ENCODE measurements at regions not wholly inside any gene's neighbourhood (a gene's known extent, or its start where the extent isn't known, plus 50 kb on each side); places are given as distances from the start of the nearest gene placed in this dataset.

DNA sequence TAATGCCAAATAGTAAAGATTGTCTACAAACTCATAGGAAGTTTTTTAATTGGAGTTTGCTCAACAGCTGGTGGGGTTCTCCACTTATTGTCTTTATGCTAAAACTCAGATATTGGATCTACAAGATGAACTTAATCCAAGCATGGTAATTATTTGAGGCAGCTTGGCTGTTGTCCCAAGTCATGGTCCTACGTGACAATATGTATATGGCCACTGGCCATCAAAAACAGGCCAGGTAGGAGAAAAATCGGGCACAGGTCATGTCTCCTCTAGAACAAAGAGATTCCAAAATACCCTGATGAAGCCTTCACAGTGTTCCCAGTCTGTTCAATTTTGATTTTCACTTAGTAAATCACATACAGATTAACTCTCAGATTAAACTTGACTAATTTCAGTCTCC is 606.4 kb downstream of the TNS3 start:
- no peak for DNase-seq

DNA sequence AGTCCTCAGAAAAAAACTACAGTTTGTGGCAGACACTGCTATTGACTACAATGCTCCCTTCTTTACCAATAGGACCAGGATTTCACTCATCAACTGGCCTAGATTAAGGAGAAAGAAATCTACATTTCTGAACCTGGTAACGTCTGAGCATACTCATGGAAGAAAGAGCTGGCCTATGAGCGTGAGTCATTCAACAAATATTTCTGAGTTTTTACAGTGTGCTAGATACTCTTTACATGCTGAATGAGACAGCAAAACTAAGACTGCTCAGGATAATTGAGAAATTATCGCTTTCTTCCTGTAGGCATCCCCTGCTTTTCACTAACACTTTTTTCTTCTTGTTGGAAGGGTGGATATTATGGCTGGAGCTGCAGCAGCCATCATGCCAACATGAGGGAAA is 609.7 kb downstream of the TNS3 start:
- DNase-seq, result no peak

DNA sequence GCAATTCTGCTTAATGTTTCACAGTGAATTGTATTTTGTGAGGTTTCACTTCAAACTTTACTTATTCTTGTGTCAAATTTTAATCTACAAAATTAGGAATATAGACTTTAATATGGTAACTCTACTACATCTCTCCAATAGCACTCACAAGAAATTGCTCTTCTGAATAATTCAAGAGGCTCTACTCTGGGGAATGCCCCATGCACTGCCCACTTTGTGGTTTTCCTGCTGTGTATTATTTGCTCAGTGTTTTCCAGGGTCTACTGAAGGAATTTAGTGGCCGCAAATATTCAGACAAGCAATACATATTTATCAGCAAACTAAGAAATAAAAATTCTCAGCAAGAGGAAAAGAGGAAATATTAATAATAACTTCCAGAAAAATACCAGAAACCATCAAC is 611.4 kb downstream of the TNS3 start:
- DNase-seq, result no peak

DNA sequence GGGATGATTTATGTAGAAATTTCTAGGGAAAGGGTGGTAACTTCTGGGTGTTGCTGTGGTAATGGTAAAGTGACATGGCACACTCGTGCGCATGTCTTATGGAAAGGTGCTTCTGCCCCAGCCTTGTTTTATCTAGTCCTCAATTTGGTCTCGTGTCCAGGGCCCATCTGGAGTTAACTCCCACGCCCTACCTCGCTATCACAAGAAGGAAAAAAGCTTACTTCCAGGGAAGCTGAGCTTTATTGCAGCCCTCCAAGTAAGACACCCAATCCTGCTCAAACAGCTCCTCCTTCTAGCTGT is 611.8 kb downstream of the TNS3 start:
- DNase-seq, result no peak

DNA sequence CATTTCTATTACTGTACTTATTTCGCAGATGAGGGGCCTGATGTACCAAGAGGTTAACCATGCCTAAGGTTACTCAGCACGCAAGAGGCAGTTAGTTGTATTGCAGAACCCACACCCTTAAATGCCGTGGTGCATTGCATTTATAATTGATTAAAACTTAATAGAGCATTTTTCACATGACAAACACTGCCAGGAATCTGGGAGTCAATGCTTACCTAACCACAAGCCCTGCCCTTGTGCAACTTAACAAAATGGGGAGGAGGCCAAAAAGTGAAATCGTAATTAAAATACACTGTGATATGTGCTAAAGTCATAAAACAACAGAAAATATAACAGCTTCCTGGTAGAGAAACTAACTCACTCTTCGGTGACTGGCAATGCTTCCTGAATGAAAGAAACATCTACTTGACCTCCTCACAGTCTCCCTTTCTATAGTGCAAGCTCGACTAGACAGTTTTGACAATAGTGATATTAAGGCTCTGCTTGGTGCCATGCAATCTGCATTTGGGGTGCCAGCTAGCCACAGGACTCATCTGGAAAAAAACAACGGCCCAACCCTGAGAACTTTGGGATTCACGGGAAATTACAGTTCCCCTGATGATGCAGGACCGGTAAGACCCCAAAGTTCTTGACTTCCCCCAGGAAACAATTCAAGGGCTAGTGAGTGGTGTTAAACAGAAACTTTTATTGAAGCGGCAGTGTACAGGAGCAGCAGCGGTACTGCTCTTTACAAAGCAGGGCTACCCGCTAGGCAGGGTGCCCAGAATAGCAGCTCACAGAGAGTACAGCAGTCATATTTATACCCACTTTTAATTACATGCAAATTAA is 612.4 kb downstream of the TNS3 start:
- DNase-seq, result no peak

DNA sequence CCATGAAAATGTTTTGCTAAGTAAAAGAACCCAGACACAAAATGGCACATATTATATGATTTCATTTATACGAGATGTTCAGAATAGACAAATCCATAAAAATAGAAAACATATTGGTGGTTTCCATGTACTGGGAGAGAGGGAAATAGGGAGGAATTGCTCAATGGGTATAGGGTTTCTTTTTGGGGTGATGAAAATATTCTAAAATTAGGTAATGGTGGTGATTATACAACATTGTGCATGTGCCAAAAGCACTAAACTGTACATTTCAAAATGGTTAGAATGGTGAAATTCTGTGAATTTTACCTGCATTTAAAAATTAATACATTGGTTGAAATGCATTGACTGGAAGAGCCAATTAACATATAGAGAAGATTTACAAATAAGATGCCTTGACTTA is 613.9 kb downstream of the TNS3 start:
- no peak for DNase-seq

DNA sequence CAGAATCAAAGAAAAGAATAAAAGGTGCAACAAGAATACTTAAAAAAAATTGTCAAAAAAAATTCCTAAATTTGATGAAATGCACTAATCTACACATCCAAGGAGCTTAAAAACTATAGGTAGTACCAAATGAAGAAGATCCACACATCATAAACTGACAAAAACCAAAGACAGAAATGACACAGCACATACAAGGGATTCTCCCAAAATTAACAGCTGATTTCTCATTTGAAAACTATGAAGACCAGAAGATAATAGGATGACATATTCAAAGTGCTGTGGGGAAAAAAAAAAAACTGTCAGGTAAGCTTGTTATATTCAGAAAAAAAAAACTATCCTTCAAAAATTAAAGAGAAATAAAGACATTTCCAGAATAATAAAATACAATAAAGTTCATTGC is 618.2 kb downstream of the TNS3 start:
- DNase-seq, result no peak

DNA sequence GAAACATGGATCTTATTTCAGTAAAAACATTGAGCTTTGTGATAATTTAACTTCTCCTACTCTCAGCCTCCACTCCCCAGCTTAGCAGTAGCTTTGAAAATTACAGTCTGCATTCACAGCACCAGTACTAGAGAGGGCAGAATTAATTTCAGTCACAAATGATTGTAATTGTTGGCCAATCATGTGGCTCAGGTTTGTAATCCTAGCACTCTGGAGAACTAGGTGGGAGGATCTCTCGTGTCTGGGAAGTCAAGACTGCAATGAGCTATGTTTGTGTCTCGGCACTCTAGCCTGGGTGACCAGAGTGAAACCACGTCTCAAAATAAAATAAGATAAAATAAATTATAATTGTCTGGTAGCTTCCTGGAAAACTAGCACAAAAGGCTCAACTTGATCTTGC is 620.9 kb downstream of the TNS3 start:
- no peak for DNase-seq

DNA sequence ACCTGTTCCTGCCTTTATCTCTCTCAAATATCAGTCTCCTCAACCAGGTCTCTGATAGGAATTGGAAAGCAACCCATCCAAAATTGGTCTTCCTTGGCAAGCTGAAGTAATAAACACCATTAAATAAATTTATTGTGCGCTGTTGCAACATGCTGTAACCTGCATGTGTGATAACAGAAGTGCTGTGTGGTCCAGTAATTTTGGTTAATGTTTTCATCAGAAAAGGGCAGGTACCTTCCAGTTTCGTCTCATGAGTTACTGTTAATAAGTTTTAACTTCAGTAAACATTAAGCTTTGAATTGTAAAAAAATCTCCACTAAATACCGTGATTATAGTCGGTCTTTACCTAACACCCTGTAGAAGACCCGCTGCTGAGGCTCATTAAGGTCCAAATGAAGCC is 624.7 kb downstream of the TNS3 start:
- DNase-seq, result no peak

DNA sequence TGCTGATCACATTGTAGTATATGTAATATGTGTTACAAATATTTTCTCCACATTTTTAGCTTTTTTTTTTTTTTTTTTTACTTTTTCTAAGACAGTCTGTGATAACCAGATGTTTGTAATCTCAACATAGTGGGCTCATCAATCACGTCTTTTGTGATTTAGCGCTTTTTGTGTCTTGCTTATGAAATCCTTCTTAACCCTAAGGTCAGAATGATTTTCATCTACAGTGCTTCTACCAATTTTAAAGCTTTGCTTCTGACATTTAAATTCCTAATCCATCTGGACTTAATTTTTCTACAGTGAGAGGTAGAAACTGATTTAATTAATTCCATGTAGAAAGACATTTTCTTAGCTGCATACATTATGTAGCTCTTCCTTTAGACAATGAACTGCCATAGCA is 626.4 kb downstream of the TNS3 start:
- no peak for DNase-seq

DNA sequence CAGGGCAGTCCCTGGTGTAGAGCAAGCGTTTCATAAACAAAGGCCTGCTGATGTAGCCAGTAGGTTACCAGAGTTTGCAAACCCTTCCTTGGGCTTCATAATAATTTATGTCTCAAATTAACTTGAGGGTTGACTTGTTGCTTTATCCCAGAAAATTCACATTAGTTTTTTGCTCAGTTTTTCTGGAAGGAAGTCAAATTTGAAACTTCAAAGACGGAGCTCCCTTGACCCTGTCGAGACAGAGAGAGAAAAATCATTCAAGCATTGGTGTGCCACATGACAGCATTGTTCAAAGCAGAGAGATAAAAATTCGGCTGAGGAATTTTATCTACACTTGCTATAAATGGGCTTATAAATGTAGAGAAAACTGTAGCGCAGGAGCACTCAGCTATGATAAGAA is 627.7 kb downstream of the TNS3 start:
- DNase-seq, result no peak

DNA sequence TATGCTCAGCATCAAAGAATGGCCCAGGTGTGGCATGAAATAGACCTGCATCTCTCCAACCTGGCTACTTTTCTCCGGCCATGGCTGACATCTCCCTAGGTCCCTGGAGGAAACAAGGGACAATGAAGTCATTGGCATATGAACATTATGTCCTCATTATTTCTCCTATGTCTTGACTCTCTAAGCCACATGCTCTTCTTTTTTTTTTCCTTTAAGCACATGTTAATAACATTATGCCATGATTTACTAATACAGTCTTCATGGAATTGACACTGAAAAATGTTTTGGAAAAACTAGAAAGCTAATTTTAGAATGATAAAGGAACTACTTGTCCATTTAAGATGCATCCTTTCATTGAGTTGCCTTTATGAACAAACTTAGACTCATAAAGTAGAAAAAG is 628.9 kb downstream of the TNS3 start:
- DNase-seq, result no peak

DNA sequence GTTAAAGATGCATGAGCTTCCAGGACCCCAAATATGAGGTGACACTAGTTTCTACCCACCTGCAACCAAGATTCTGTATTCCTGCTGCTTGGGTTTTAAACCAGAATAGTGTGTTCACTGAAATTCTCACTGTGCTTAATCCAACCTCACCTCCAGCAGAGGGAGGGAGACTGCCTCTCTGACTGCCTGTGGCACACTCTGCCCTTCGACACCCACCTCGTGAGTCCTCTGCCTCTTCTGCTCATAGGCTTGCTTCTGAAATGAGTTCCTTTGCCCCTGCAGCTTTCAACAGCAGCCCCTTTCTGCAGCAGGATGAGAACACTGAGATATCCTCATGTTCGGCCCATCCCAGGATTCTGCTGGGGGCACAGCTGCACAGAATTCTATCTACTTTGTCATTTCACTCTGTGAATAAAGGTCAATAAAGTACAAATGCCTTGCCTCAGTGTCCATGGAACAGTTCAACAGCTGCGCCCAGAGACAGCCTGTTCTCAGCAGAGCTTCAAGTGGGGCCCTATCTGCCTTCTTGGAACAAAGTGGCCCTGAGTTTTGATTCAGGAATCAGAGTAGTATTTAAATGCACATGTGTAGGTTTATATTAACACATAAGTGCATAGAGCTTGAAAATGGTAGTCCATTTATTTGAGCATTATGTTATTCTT is 632.5 kb downstream of the TNS3 start:
- DNase-seq, result no peak

DNA sequence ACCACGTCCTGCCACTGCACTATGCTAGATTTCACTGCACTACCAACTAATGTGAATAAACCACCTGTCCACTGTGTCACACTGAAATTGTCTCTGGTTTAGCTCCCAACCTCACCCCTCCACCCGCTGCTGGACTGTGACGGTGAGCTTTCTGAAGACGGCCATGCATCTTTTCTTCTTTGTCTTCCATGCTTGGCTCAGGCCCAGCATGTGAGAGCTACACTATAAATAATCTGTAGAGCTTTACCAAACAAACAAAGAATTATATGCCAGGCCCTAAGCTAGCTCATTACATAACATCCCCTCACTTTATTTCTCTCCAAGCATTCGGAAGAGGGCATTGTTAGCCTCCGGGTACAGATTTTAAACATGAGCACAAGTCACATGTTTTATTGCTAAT is 633.2 kb downstream of the TNS3 start:
- DNase-seq, result no peak

DNA sequence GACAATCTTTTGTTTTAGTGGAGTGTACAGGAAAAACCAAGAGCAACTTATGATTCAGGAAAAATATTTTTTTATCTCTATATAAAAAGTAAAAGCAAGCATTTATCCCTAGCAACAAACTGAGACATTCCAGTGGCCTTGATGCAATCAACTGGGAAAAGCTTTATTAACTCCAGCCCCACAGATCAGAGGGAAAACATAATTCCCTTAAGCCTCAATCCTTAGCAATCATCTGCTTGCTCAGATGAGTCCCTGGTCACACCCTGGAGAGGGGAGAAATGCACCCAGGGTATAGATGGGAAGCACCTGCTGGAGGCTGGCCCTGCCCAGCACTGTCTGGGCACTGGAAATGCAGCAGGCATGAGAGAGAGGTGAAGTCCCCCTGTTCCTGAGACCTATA is 636.6 kb downstream of the TNS3 start:
- no peak for DNase-seq

DNA sequence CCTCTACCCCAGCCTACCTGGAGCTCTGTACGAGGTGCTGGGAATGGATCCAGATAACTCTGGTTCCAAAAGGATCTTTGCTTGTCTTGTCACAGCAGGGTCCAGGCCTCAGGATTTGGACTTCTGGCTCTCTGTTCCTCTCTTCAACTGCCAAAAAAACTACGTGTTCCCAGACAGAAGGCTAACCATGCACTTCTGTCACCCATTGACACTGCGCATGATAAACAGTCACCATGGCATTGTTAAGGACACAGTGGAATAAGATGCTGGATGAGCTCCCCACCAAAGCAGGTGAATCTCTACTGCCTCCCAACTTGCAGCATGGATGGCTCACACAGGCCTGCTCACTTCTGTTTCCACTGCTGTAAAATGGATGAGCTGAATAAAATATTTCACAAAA is 637.9 kb downstream of the TNS3 start:
- no peak for DNase-seq

DNA sequence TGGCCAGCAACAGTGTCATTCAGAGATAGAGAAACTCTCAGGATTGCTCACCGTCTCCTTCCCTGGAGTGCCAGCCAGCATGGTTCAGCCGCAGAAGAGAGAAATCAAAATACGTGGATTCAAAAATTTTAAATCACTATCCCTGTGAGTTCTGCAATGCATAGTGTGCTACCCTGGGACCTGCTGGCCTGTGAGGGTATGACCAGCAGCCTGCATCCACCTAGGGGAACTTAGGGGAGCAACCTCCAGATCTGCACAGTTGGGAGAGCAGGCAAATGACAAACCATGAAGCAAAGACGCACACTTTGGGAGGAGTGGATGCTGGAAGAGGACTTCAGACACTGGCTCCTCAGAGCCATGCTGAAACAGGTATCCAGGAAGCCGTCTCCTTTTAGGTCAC is 639.3 kb downstream of the TNS3 start:
- DNase-seq, result no peak

DNA sequence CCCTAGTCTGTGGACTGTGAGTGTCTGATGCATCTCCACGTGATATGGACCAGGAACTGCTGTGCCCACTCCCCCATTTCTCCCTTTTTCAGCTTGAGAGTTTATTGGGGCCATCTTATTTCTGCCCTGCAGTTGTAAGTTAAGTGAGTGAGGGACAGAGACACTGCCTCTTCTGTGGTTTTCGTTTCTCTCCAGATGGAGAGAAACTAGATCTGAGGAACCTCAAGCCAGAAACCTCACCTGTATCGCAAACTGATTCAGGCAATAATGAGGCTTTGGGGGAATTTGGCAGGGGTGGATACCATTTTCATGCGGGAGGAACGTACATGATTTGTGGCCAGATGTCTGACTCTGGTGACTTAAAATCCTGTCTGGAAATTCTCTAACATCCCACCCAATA is 641.7 kb downstream of the TNS3 start:
- no peak for DNase-seq

DNA sequence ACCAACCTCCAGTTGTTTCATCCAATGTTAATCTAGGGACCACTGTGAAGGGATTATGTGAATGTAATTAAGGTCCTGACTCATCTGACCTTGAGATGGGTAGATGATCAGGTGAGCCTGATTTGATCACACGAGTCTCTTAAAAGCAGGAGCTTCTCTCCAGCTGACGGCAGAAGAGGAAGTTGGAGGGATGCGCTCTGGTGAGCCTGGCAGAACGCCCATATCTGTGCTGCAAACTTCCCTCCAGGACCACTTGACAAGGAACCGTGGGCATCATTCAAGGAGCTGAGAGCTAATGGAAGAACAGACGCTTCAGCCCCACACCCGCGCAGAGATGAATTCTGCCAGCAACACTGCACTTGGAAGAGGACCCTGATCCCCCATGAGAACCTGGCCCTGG is 642.4 kb downstream of the TNS3 start:
- no peak for DNase-seq

DNA sequence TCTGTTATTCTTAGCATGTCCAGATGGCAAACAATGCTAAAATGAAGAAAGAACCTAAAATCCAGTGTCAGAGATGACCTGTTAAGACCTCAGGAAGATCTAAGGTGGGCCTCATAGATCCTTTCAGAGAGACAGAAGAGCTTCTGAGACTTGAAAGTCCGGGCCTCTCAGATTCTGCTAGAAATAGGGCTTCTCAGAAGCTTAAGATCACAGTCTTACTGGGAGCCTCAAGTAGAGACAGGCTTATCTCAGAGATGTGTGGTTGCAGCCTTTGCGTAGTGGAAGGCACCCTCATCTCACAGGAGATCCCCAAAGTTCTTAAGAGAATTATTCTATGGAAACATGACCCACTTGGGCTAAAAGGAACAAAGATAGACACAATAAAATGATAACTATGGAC is 642.8 kb downstream of the TNS3 start:
- DNase-seq, result no peak

DNA sequence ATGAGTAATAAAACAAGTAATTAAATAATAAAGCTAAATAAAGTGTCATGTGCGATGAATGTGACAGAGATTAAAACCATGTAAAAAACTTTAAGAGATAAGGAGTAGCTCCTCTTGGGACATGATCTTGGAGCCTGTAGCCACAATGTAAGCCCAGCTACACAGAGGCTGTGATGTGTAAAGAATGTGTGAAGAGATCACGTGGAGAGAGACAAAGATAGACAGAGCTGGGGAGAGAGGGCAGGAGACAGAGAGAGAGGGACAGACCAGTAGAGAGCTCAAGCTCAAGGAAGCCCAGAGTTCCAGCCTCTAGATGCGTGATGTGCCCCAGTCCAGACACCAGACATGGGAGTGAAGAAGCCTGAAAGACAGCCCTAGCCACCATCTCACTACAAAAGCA is 644.1 kb downstream of the TNS3 start:
- DNase-seq, result no peak

DNA sequence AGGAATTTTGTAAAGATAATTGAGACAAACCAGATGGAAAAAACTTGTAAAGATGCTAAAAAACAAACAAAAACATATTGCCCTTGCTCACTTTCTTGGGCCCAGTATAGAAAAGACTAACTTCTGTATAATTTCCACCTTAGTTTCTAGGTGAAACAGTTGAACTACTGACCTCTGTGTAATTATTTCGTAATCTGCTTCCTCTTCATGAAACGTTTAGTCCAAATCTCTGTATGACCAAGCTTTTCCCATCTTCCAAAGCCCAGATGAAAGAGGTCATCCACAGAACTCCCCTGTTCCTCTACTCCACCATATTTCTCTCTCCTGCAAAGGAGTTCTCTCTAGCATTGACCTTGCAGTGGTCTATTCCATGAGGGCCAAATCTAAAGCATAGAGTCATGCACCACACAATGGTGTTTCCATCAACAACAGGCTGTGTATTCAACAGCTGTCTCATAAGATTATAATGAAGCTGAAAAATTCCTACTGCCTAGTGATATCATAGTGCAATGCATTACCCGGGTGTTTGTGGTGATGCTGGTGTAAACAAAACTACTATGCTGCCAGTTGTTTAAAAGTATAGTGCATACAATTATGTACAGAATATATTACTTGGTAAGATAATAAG is 647.6 kb downstream of the TNS3 start:
- DNase-seq, result no peak

DNA sequence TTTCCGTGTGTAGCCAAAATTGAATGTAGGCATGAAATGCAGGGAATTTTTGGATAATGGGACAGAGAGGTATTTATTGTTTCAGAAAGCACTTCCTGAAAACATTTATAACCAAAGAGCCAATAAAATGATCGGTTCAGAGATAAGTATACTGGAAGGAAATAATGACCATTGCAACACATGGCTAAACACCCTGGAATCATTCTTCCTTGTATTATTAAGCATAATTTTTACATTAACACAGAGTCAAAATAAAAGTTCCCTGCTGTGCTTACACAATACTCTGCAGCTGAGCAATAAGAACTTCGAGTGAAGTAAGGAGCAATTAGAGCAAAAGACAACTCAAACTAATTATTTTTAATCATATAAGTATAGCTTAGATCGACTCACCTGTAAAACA is 648.3 kb downstream of the TNS3 start:
- no peak for DNase-seq

DNA sequence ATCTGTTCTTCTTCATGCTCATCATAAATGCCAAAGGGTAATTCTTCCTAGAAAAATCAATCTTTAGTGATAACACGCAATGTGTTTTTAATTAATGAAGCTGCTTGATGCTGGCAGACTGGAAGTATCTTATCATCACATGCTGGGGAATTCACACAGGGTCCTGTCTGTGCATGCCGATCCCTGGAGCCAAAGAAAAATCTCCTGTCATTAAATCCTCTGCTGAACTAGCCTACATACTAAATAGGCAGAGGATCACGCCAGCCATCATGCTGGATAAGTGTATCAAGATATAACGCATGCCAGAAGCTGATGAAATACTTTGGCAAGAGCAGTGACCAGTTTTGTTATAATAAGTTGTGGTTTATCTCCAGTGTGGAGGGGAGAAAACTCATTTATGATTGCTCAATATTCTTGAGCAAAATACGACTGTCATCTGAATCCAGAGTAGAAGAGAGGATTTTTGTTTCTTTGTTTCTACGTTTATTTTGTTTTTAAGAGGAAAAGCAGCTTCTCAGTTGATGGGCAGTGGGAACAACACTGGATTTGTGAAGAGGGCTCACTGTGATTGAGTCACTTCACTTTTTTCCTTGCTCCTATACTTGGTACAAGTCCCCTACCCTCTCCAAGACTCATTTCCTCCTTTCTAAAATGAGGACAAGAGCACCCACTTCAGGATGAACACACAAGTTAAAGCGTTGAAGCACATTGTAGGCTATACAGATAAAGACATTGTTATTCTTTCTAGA is 649.1 kb downstream of the TNS3 start:
- DNase-seq, result no peak
